Effector memory CD4-positive, alpha-beta T cell (primary cell): ENCODE measurements at regions not wholly inside any gene's neighbourhood (a gene's known extent, or its start where the extent isn't known, plus 50 kb on each side); places are given as distances from the start of the nearest gene placed in this dataset.

Experiments used
- DNase-seq, 3 donors: peaks; one replicate each; pipeline ENCODE4 v3.0.0-alpha.2; 2020
- H3K27ac ChIP-seq: 2 replicates; pipeline ENCODE4 v1.7.0; 2013; ENCODE audit warnings: mild to moderate bottlenecking, low read length, moderate library complexity; ENCODE audit not compliant: insufficient read depth, poor library complexity, severe bottlenecking
- H3K27me3 ChIP-seq: replicated peaks from 2 replicates; pipeline ENCODE4 v1.7.0; 2013; ENCODE audit warnings: mild to moderate bottlenecking, low read length; ENCODE audit not compliant: insufficient read depth, control insufficient read depth, poor library complexity, severe bottlenecking
- H3K36me3 ChIP-seq: 2 replicates; pipeline ENCODE4 v1.7.0; 2013; ENCODE audit warnings: mild to moderate bottlenecking, low read length, moderate library complexity; ENCODE audit not compliant: control insufficient read depth, insufficient read depth
- H3K4me1 ChIP-seq: 2 replicates; pipeline ENCODE4 v1.7.0; 2013; ENCODE audit warnings: low read length, mild to moderate bottlenecking; ENCODE audit not compliant: control insufficient read depth, insufficient read depth, poor library complexity, severe bottlenecking
- H3K4me3 ChIP-seq: 2 replicates; pipeline ENCODE4 v1.7.0; 2013; ENCODE audit warnings: low read length, low read depth, mild to moderate bottlenecking; ENCODE audit not compliant: insufficient read depth, poor library complexity, severe bottlenecking
- H3K9me3 ChIP-seq: 2 replicates; pipeline ENCODE4 v1.7.0; 2013; ENCODE audit warnings: mild to moderate bottlenecking, low read length, moderate library complexity; ENCODE audit not compliant: control insufficient read depth

DNA sequence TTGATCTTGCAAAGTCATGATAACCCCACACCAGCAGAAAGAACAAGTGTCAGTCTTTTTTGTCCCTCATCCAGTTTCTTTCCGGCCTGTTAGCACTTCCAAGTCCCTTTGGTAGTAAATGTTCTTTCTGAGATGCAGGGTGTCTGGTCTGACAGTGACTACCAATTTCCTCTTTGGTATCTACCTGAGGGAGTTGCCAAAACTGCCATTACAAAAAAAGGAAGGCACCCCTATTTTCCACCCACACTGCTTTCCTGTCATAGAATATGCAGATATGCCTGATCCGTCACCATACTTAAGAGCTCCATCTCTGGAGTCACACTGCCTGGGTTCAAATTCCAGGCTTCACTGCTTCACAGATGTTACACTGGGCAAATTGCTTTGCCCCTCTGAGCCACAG, 72.4 kb downstream of the ZNF281 start:
- no peak for DNase-seq
- Histone ChIP-seq H3K4me3 (no peak overlapping the region), H3K36me3 (no peaks in the 10 kb centered on the region), H3K9me3 (no peaks in the 10 kb centered on the region), H3K27me3 (no peaks in the 10 kb centered on the region), H3K27ac (no peak overlapping the region), H3K4me1 (no peaks in the 10 kb centered on the region)

- H3K9me3 ChIP-seq: no peaks in the 10 kb centered on the region
- no peak for DNase-seq
- H3K4me1 ChIP-seq: no peaks in the 10 kb centered on the region
- H3K4me3 ChIP-seq: no peak overlapping the region
- H3K36me3 ChIP-seq: no peaks in the 10 kb centered on the region
- H3K27ac ChIP-seq: no peak overlapping the region
- H3K27me3 ChIP-seq: no peaks in the 10 kb centered on the region
Measured at GRCh38 chr1:200336901-200337391, 72.9 kb downstream of the ZNF281 start.

DNA sequence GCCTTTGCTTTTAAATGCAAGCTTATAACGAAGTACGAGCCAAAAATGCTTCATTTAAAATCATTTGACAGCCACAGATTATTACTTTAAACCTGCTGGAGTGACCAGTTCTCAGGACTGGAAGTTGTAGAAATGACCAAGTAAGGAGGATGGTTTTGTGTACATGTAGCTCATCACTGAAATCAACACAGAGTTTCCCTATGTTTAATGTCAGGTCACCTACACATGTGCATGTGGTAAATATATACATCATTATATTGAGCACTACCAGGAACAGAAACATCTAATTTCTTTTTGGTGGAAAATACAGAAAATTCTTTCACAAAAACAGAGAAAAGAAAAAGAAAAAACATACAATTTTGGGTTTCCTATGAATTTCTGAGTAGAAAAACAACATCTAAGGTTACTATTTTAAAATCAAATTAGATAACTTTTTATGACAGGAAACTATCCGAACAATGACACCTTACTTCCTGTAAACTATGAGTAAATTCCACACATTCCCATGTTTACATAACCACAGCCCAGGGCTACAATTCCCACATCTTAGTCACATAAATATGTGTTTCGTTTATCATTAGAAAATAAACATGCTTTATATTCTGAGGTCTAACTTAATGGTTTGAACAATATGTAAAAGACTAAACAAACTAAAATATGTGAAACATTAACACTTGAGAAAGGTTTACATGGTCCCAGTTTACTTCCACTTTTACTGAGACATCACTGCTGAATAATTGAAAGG, 73.6 kb downstream of the ZNF281 start:
- no peak overlapping the region for H3K4me3 ChIP-seq
- H3K9me3 ChIP-seq: no peaks in the 10 kb centered on the region
- no peaks in the 10 kb centered on the region for H3K36me3 ChIP-seq
- no peaks in the 10 kb centered on the region for H3K4me1 ChIP-seq
- no peaks in the 10 kb centered on the region for H3K27me3 ChIP-seq
- no peak for DNase-seq
- H3K27ac ChIP-seq: no peak overlapping the region

DNA sequence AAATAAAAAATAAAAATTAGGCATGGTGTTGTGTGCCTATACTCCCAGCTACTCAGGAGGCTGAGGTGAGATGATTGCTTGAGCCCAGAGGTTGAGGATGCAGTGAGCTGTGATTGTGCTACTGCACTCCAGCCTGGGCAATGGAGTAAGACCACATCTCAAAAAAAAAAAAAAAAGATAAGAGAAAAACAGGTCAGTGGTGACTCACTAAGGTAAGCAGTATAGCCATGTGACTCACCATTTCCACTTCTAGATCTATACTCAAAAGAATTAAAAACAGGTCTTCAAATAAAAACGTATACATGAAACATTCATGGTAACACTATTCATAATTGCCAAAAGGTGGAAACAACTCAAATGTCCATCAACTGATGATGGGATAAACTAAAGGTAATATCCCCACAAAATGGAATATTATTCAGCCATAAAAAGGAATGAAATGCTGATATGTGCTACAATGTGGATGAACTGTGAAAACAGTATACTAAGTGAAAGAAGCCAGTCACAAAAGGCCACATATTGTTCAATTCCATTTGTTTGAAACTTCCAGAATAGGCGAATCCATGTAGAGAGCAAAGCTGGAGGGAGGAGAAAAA, 75.1 kb downstream of the ZNF281 start:
- H3K27me3 ChIP-seq: no peaks in the 10 kb centered on the region
- H3K27ac ChIP-seq: no peak overlapping the region
- no peaks in the 10 kb centered on the region for H3K9me3 ChIP-seq
- no peak overlapping the region for H3K4me3 ChIP-seq
- no peaks in the 10 kb centered on the region for H3K36me3 ChIP-seq
- no peak for DNase-seq
- H3K4me1 ChIP-seq: no peaks in the 10 kb centered on the region

DNA sequence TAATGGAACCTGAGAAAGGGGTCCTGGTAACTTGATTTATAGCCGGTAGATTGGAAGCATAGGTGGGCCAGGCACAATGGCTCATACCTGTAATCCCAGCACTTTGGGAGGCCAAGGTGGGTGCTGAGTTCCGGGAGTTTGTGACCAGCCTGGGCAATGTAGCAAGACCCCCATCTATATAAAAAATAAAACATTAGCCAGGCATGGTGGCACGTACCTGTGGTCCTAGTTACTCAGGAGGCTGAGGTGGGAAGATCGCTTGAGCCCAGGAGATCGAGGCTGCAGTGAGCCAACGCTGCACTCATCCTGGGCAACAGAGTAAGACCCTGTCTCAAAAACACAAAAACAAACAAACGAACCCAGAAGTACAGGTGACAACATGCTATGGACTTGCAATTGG, 76.5 kb downstream of the ZNF281 start:
- no peak for DNase-seq
- no peak overlapping the region for H3K27ac ChIP-seq
- no peaks in the 10 kb centered on the region for H3K27me3 ChIP-seq
- H3K36me3 ChIP-seq: no peaks in the 10 kb centered on the region
- no peak overlapping the region for H3K4me3 ChIP-seq
- H3K9me3 ChIP-seq: no peaks in the 10 kb centered on the region
- H3K4me1 ChIP-seq: no peaks in the 10 kb centered on the region

GRCh38 chr1:200332716-200333115, 77.1 kb downstream of the ZNF281 start:
- Histone ChIP-seq H3K4me1 (no peaks in the 10 kb centered on the region), H3K4me3 (no peak overlapping the region), H3K27me3 (no peaks in the 10 kb centered on the region), H3K36me3 (no peaks in the 10 kb centered on the region), H3K9me3 (no peaks in the 10 kb centered on the region), H3K27ac (no peak overlapping the region)
- DNase-seq: no peak

GRCh38 chr1:200330741-200331428, 79.0 kb downstream of the ZNF281 start:
- Histone ChIP-seq H3K4me1 (no peaks in the 10 kb centered on the region), H3K36me3 (no peaks in the 10 kb centered on the region), H3K9me3 (no peaks in the 10 kb centered on the region), H3K27me3 (no peaks in the 10 kb centered on the region), H3K4me3 (no peak overlapping the region), H3K27ac (no peak overlapping the region)
- no peak for DNase-seq

DNA sequence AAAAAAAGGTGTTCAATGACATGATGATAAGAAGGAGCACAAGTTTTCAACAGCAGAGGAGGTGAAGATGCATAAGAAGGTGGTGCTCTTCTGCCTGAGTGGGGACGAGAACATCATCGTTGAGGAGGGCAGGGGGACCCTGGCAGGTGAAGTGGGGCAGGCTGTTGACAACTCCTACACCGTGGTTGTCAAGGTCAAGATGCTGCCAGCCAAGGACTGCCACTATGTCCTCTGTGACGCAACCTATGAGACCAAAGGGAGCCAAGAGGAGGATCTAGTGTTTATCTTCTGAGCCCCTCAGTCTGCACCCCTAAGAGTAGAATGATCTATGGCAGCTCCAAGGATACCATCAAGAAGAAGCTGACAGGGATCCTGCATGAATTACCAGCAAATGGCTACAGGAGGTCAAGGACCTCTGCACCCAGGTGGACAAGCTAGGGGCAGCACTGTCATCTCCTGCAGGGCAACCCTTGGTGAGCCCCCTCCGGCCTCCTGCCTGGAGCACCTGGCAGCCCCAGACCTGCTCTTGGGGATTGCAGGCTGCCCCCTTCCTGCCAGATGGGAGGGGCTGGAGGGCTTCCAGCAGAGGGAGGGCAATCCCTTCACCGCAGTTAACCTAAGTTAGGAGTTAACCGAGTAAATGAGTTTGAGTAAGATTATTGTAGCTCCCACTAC, 80.5 kb downstream of the ZNF281 start:
- no peak overlapping the region for H3K4me3 ChIP-seq
- no peak for DNase-seq
- no peaks in the 10 kb centered on the region for H3K27me3 ChIP-seq
- H3K27ac ChIP-seq: no peak overlapping the region
- H3K9me3 ChIP-seq: no peaks in the 10 kb centered on the region
- H3K4me1 ChIP-seq: no peaks in the 10 kb centered on the region
- no peaks in the 10 kb centered on the region for H3K36me3 ChIP-seq

DNA sequence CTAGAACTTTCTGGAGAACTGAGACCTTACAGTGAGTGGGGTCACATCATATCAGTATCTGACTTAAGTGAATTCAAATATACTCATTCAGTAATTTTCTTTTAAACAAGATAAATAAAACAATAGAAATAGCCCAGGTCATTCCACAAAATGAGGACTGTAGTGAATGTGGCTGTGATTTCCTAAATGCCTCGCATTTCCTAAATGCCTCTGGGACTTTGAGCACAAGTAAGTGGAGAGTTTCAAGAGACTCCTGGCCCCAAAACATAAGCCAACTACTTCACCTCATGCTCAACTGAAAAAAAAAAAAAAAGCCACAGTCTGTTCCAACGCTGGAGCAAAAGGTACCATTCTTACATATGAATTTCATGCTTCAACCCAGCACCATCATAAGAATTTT, 81.5 kb downstream of the ZNF281 start:
- no peaks in the 10 kb centered on the region for H3K36me3 ChIP-seq
- H3K4me1 ChIP-seq: no peaks in the 10 kb centered on the region
- no peak for DNase-seq
- H3K27me3 ChIP-seq: no peaks in the 10 kb centered on the region
- no peak overlapping the region for H3K4me3 ChIP-seq
- H3K9me3 ChIP-seq: no peaks in the 10 kb centered on the region
- no peak overlapping the region for H3K27ac ChIP-seq
